Eye (tissue), 1 donor: ENCODE measurements at regions not wholly inside any gene's neighbourhood (a gene's known extent, or its start where the extent isn't known, plus 50 kb on each side); places are given as distances from the start of the nearest gene placed in this dataset.
"Not testable (repeated sequence)": the region's sequence is repeated elsewhere in the genome, so short reads cannot be mapped to it uniquely, and the experiment has no call there.

Experiments used
- DNase-seq: peaks from one replicate; pipeline ENCODE4 v3.0.0-alpha.2; 2015

GRCh38 chr2:109669731-109670130, 55.6 kb downstream of the SOWAHC start:
- DNase-seq, result no peak

- no peak for DNase-seq
These were observed 56.6 kb downstream of the SOWAHC start for GRCh38 chr2:109670556-109671411.

DNA sequence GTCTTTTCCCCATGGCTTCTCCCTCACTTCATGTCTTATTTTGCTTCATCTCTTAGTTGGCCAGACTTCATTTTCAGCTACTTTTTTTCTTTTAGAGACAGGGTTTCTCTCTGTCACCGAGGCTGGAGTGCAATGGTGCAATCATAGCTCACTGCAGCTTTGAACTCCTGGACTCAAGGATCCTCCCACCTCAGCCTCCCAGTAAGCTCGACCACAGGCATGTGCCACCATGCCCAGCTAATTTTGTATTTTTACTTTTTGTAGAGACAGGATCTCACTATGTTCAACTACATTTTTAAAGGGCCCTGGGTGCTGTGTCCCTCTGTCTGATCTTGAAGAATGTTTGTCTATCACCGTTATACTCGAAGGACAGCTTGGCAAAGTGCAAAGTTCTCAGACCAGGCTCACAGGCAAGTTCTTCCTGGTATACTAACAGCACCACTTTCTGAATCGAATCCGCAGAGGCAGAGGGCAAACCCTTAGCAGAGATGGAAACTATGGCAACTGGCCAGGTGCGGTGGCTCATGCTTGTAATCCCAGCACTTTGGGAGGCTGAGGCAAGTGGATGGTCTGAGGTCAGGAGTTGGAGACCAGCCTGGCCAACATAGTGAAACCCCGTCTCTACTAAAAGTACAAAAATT, 60.9 kb downstream of the SOWAHC start:
- no peak for DNase-seq

DNA sequence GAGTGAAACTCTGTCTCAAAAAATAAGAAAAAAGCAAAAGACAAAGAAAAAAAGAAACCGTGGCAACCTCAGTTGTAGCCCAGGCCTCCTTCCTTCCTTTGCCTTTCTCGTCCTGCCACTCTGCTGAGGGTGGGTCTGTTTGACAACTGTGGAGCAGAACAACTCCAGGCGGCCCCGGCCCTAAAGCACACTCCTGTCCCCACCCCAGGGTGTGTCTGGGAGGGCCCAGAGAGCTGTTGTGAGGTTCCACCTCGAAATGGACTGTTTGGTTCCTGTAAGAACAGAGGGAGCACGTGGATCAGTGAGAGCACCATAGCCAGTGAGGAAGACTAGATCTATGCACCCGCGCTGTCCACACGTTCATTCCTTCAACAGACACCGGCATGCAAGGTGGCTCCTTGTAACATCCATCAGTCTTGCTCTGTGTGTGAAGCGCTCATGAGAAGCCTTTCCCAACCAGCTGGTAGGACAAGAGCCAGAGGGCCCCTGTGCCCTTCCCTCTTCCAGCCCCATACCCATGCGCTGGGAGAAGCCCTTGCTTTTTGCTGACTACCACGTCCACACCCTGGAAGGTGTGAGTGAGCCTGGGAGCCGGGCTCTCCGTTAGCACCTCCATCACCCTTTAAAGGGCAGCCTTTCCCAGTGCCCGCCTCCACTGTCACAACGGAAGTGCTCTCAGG, 61.6 kb downstream of the SOWAHC start:
- DNase-seq, result no peak

DNA sequence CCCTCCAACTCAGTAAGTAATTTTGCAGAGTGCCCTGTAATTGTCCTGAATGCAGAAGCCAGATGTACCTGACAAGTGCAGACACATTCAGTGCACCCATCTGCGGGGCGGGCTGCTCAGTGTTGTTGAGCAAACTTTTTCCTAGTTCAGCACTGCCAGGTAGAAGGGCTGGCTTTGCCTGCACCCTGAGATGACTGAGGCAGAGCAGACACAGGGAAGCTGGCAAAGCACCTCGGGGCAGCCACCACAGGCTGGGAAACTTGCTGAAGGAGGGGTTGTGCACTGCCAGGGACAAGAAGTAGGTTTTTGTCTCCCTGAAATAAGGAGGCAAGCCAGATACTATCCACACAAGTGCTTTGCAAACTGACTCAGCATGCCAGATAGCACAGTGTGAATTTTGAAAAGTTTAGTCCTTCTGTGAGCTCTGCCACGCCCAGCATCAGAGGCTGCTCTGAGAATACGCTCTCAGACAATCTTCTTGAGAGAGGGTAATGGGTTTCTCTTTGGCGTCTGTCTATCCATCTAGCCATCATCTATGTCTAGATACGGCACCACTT, 62.3 kb downstream of the SOWAHC start:
- DNase-seq, result no peak

DNA sequence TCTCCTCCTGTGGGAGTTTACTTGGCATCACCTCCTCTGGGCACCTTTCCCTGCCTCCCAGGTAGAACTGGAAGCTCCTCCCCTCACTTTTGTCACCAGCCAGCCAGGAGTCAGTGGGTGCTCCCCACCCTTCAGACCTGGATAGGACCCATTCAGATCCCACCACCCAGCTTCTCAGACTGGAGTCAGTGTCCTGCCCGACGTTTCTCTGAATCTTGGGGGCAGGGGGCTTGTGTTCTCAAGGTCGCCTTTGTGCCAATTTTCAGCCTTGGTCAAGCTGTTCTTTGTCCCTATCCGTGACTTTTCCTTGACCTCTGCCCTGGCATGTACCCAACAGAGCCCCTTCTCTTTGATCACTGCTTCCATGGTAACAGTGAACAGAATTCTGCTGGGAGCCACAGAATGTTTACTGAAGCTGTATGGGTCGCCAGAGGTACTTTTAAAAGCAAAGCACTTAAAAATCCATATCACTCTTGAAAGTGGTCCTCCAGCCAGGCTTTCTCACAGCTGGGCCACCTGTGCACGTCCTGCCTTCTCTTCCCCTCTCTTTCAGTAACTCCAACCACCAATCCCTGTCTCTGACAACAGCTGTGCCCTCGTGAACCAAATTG, 63.1 kb downstream of the SOWAHC start:
- not testable (repeated sequence) for DNase-seq

DNA sequence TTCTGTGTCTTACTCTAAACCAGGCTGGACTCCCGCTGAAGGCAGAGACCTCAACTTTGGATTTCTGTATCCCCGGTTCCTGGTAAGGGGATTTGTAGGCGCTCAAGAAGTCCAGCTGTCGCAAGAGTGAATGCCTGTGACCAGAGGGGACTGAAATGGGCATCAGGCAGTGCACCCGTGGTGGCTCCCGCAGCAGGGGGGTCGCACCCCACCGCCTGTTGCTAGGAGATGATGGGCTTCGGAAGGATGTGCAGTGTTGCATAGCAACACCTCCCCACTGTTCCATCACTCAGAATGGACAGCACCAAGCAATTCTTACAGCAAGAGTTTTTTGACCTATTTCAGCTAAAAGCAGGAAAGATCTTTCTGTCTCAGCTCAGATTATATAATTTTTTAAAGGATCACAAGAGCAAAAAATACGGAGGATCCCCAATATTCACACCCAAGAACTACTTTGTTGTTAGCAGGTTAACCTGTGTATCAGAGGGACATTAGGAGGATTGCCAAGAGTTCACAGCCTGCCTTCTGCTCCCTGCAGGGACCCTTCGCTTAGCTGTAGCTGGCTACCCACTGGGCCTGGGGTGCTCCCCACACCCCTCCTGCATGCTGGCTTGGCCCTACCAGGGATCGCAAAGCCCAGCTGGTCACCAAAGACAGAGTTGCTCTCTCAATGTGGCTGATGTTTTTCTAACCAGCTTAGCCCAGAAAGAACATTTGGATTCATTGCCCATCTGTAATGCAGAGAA, 63.8 kb downstream of the SOWAHC start:
- peak; percentile 49 for DNase-seq

DNA sequence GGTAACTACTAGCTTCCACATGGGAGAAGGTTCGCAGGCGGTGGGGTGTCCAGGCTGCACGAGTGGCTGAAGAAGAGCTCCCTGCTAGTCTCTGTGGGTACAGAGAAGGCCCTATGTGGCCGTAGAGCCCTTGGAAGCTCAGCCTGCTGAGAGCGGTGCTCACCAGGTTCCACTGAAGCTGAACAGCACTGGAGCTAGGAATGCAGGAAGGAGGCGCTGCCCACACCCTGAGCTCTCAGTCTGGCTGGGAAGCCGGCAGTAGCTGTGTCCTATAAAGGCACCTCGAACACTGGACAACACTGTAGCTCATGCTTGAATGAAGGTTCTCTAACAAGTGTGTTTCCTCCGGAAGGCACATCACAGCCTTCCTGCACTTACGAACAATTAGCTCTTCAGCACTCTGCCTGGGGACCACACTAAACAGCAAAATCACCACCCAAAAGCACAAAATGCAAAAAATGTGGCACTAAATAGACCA, 64.6 kb downstream of the SOWAHC start:
- not testable (repeated sequence) for DNase-seq

GRCh38 chr2:109679225-109679624, 65.1 kb downstream of the SOWAHC start:
- no peak for DNase-seq

GRCh38 chr2:109679626-109680025, 65.5 kb downstream of the SOWAHC start:
- no peak for DNase-seq

- no peak for DNase-seq
These were observed 66.5 kb downstream of the SOWAHC start for GRCh38 chr2:109680523-109681297.

- no peak for DNase-seq
These were observed 67.6 kb downstream of the SOWAHC start for GRCh38 chr2:109681633-109682380.

GRCh38 chr2:109683452-109683851, 69.3 kb downstream of the SOWAHC start:
- no peak for DNase-seq

GRCh38 chr2:109685453-109685852, 71.3 kb downstream of the SOWAHC start:
- no peak for DNase-seq

- DNase-seq, result peak; percentile 31
These were observed 72.8 kb downstream of the SOWAHC start for GRCh38 chr2:109686921-109687320.

DNA sequence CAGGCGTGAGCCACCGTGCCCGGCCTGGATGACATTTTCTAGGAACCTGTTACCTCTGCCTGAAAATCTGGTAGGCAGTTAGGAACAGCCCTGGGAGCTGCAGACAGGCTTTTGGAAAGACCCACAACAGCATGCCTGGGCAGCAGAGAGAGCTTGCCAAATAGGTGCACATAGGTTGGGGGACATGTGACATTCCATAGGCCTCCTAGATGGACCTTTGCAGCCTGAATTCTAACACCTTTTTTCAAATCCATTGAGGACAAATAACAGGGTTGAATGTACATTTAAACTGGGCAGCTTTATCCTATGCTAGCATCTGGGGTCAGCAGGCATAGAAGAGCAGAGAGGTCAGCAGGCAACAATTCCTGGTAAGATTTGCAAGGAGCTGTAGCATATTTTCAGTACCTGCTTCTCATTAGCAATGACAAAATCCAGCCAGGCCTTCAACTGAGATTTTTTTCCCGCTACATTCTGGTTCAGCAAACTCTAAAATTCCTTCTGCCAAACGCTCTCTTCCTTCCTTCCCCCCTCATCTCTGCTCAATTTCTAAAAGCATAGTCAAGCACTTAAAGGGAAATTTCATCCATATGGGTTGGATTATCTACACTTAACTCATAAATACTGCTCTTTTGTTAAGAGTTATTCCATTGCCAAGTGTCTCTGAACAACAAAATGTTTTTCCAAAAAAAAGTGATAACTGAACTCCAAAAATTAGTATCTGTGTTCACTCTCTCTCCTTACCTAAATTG, 75.2 kb downstream of the SOWAHC start:
- peak; percentile 50 for DNase-seq

DNA sequence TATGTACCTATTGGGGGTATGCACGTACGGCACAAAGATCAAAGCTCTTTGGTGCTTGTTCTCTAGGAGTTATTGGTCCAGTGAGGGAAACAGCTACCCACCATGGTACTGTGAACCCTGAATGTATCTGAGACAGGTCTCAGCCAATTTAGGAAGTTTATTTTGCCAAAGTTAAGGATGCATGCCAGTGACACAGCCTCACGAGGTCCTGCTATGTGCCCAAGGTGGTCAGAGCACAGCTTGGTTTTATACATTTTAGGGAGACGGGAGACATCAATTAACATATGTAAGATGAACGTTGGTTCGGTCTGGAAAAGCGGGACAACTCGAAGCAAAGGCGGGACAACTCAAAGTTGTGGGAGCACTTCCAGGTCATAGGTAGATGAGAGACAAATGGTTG, 75.8 kb downstream of the SOWAHC start:
- no peak for DNase-seq

DNA sequence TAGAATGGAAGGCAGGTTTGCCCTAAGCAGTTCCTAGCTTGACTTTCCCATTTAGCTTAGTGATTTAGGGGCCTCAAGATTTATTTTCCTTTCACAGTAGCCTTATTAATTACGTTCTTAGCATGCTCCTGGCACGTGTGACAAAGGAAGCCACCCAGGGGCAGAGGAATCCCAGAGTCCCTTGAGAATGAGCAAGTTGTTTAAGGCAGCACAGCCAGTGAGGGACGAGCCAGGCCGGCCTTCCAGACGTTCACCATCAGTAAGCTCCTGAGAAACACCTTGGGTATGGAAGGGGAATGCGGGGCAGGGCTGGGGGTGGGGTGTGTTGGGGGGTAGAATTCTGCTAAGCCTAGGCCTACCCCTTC, 76.3 kb downstream of the SOWAHC start:
- no peak for DNase-seq

DNA sequence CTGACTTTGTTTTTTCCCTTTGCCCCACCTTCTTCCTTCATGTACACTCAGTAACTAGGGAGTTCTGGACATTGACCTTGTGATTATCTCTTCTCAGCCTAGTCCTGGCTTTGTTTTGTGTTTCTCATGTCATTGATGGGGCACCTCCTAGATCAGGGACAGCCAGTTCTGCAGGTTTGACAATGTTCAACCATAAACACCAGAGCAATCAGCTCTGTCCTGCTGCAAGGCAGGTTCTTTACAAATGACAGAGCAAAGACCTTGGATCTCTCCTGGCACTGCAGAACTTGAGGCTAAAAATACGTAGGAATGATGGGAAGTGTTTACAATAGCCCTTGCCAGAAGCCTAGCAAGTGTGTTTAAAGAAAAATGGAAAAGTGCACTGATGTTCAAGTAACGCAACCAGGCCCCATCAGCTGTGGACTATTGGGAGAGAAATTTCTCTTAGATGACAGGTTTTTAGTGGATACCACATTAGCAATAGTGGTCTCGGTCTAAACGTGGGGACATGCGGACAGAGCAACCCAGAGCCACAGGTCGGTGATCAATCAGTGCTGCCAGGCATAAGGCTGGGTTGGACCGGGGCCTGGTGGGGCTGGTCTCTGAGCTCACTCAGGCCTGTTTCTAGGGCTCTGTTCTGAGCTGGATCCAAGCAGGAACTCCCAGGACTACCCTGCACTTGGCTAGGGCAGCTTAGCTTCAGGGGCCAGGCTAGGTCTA, 76.8 kb downstream of the SOWAHC start:
- DNase-seq, result no peak
